ENCODE measurements at regions not wholly inside any gene's neighbourhood (a gene's known extent, or its start where the extent isn't known, plus 50 kb on each side); places are given as distances from the start of the nearest gene placed in this dataset.

- no peak for TF ChIP-seq POLR2A (IDR thresholded peaks at IDR 0.05)
- TF ChIP-seq CTCF (IDR thresholded peaks at IDR 0.05), result no peak
- TF ChIP-seq EP300 (IDR thresholded peaks at IDR 0.05), result no peak
These were observed 599.5 kb upstream of the ZNF804A start for GRCh38 chr2:183998797-183999190.

All from suprapubic skin (tissue), 3 donors.